Kidney glomerular epithelial cell (primary cell): ENCODE measurements at regions not wholly inside any gene's neighbourhood (a gene's known extent, or its start where the extent isn't known, plus 50 kb on each side); places are given as distances from the start of the nearest gene placed in this dataset.
"Not testable (repeated sequence)": the region's sequence is repeated elsewhere in the genome, so short reads cannot be mapped to it uniquely, and the experiment has no call there.

Experiments
- DNase-seq: peaks from one replicate; lab custom pipeline; 2025; lab: John Stamatoyannopoulos, UW

GRCh38 chrX:39475372-39475771 lies 622.4 kb downstream of the BCOR start:
- DNase-seq: no peak

GRCh38 chrX:39476604-39477021 lies 621.1 kb downstream of the BCOR start:
- no peak for DNase-seq

- no peak for DNase-seq
Observed at GRCh38 chrX:39477031-39477761, 620.6 kb downstream of the BCOR start.

- DNase-seq: no peak
Observed at GRCh38 chrX:39477762-39478120, 620.0 kb downstream of the BCOR start.

- DNase-seq: no peak
Observed at GRCh38 chrX:39479856-39480255, 617.9 kb downstream of the BCOR start.

- no peak for DNase-seq
Observed at GRCh38 chrX:39480963-39481362, 616.8 kb downstream of the BCOR start.

GRCh38 chrX:39481621-39482020 lies 616.1 kb downstream of the BCOR start:
- DNase-seq: no peak

GRCh38 chrX:39484159-39485068 lies 613.3 kb downstream of the BCOR start:
- no peak for DNase-seq

GRCh38 chrX:39487166-39487968 lies 610.4 kb downstream of the BCOR start:
- no peak for DNase-seq

- no peak for DNase-seq
Observed at GRCh38 chrX:39487969-39488330, 609.8 kb downstream of the BCOR start.

- DNase-seq: no peak
Observed at GRCh38 chrX:39491548-39492297, 606.0 kb downstream of the BCOR start.

GRCh38 chrX:39492497-39493162 lies 605.1 kb downstream of the BCOR start:
- DNase-seq: no peak

- no peak for DNase-seq
Observed at GRCh38 chrX:39493168-39493567, 604.6 kb downstream of the BCOR start.

GRCh38 chrX:39497117-39497516 lies 600.6 kb downstream of the BCOR start:
- not testable (repeated sequence) for DNase-seq

- no peak for DNase-seq
Observed at GRCh38 chrX:39497702-39498265, 600.0 kb downstream of the BCOR start.

- DNase-seq: no peak
Observed at GRCh38 chrX:39499996-39500395, 597.8 kb downstream of the BCOR start.

GRCh38 chrX:39501822-39502221 lies 595.9 kb downstream of the BCOR start:
- DNase-seq: no peak

GRCh38 chrX:39502486-39502885 lies 595.3 kb downstream of the BCOR start:
- DNase-seq: no peak

GRCh38 chrX:39504227-39504626 lies 593.5 kb downstream of the BCOR start:
- no peak for DNase-seq

GRCh38 chrX:39504850-39505259 lies 592.9 kb downstream of the BCOR start:
- no peak for DNase-seq

- DNase-seq: no peak
Observed at GRCh38 chrX:39506131-39506530, 591.6 kb downstream of the BCOR start.
